ENCODE measurements at regions not wholly inside any gene's neighbourhood (a gene's known extent, or its start where the extent isn't known, plus 50 kb on each side); places are given as distances from the start of the nearest gene placed in this dataset.
"Not testable (repeated sequence)": the region's sequence is repeated elsewhere in the genome, so short reads cannot be mapped to it uniquely, and the experiment has no call there.

DNA sequence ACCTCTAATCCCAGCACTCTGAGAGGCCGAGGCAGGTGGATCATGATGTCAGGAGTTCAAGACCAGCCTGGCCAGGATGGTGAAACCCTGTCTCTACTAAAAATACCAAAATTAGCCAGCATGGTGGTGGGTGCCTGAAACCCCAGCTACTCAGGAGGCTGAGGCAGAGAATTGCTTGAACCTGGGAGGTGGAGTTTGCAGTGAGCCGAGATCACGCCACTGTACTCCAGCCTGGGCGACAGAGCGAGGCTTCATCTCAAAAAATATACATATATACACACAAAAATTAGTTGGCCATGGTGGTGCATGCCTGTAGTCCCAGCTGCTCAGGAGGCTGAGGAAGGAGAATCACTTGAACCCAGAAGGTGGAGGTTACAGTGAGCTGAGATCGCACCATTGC, 273.6 kb downstream of the GOLGA6L6 start:
- DNase-seq (ENCODE audit: low read depth in 2 of 2): not testable (repeated sequence)

- not testable (repeated sequence) for DNase-seq (ENCODE audit: low read depth in 2 of 2)
Observed at GRCh38 chr15:20267051-20267730, 274.4 kb downstream of the GOLGA6L6 start.

DNA sequence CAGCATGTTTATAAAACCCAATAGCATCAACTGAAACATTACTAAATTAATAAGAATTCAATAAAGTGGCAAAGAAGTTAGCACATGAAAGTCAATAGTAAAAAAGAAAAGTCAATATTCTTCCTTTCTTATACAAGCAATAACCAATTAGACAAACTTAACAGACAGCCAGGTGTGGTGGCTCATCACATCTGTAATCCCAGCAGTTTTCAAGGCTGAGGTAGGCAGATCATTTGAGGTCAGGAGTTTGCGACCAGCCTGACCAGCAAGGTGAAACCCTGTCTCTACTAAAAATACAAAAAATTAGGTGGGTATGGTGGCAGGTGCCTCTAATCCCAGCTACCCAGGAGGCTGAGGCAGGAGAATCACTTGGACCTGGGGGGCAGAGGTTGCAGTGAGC, 275.9 kb downstream of the GOLGA6L6 start:
- DNase-seq (ENCODE audit: low read depth in 2 of 2): not testable (repeated sequence)

- DNase-seq (ENCODE audit: low read depth in 2 of 2): not testable (repeated sequence)
Observed at GRCh38 chr15:20261321-20262280, 280.0 kb downstream of the GOLGA6L6 start.

DNA sequence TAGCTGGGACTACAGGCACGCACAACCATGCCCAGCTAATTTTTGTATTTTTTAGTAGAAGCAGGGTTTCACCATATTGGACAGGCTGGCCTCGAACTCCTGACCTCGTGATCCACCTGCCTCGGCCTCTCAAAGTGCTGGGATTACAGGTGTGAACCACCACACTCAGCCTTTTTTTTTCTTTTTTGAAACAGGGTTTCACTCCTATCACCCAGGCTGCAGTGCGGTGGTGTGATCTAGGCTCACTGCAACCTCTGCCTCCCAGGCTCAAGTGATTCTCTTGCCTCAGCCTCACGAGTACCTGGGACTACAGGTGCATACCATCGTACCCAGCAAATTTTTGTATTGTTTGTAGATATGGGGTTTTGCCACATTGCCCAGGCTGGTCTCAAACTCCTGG, 280.9 kb downstream of the GOLGA6L6 start:
- not testable (repeated sequence) for DNase-seq (ENCODE audit: low read depth in 2 of 2)

DNA sequence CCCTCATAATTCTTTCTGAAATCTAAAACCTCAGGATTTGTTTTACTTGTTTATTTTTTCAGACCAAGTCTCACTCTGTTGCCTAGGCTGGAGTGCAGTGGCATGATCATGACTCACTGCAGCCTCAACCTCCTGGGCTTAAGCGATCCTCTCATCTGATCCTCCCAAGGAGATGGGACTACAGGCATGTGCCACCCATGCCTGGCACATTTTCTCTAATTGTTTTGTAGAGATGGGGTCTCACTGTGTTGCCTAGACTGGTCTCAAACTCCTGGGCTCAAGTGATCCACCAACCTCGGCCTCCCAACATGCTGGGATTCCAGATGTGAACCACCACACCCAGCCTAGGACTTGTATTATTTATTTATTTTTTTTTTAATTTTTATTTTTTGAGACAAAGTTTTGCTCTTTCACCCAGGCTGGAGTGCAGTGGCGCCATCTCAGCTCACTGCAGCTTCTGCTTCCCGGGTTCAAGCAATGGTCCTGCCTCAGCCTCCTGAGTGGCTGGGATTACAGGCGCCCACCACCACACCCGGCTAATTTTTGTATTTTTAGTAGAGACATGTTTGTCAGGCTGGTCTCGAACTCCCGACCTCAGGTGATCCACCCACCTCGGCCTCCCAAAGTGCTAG, 281.9 kb downstream of the GOLGA6L6 start:
- DNase-seq (ENCODE audit: low read depth in 2 of 2): not testable (repeated sequence)

GRCh38 chr15:20256394-20256793, 285.2 kb downstream of the GOLGA6L6 start:
- not testable (repeated sequence) for DNase-seq (ENCODE audit: low read depth in 2 of 2)

DNA sequence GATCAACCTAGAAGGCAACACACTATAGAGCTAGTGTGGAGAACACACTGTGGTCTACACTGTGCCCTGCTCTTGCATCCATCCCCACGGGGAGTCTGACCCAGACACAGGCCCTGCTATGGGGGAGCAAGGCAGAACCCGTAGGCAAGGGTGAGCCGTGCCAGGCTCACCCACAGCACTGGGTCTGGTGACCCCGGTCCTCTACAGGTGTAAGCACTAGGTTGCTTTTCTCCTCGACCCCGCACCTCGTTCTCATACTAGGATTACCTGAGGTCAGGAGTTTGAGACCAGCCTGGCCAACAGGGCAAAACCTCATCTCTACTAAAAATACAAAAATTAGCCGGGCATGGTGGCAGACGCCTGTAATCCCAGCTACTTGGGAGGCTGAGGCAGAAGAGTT, 286.0 kb downstream of the GOLGA6L6 start:
- DNase-seq (ENCODE audit: low read depth in 2 of 2): not testable (repeated sequence)

DNA sequence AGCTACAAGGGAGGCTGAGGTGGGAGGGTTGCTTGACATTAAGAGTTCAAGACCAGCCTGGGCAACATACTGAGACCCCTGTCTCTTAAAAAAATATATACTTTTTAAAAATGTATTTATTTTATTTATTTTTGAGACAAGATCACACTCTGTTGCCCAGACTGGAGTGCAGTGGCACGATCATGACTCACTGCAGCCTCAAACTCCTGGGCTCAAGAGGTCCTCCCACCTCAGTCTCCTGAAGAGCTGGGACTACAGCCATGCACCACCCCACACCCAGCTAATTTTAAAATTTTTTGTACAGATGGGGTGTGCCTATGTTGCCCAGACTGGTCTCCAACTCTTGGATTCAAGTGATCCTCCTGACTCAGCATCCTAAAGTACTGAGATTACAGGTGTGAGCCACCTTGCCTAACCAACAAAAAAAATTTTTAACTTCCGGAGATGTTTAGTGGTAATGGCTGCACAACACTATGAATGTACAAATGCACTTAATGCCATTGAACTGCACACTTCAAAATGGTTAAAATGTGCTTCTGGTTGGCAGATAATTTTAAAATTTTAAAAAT, 288.5 kb downstream of the GOLGA6L6 start:
- DNase-seq (ENCODE audit: low read depth in 2 of 2): not testable (repeated sequence)

DNA sequence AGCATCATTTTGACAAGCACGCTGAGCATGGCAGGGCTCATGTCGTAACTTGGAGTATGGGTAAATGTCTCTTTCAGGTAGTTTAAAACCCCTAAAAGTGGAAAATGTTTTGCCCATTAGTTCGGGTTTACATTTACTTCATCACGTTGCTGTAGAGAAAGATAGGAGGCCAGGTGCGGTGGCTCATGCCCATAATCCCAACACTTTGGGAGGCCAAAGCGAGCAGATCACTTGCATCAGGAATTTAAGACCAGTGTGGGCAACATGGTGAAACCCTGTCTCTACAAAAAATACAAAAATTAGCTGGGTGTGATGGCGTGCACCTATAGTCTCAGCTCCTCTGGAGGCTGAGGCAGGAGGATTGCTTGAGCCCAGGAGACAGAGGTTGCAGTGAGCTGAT, 289.6 kb downstream of the GOLGA6L6 start:
- DNase-seq (ENCODE audit: low read depth in 2 of 2): not testable (repeated sequence)

DNA sequence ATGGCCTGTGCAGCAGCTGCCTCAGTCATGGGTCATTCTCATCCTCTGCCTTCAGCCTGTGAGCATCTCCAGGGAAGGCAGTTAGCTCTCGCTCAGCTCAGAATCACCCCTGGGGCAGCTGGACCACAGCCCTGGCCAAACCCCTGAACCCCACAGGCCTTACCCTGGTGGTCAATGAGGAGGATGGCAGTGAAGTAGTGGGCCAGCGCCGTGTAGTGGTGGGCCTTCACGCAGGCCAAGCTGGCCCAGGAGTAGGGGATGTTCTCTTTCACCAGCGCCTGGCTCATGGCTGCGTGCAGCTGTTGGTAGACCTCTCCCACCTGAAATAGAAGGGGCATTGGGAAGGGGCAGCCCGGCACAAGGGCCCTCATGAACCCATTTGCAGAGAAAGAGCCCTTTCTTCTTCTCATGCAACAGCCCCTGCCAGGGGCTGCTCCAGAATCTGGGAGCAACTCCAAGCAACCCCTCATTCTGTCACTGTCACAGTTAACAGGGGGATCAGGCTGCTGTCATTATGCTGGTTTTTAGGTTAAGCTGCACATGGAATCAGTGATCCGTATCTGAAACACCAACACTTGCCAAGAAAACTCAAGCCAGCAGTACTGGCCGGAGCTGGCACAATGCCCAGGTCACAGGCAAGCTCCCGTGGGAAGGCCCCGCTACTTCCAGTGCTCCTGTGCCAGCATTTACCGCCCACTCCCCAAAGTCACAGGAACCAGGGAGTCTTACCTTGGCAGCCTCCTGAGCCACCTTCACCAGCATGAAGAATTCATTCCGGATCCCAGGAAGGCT, 290.2 kb downstream of the GOLGA6L6 start:
- not testable (repeated sequence) for DNase-seq (ENCODE audit: low read depth in 2 of 2)

GRCh38 chr15:20250206-20250605, 291.4 kb downstream of the GOLGA6L6 start:
- not testable (repeated sequence) for DNase-seq (ENCODE audit: low read depth in 2 of 2)

DNA sequence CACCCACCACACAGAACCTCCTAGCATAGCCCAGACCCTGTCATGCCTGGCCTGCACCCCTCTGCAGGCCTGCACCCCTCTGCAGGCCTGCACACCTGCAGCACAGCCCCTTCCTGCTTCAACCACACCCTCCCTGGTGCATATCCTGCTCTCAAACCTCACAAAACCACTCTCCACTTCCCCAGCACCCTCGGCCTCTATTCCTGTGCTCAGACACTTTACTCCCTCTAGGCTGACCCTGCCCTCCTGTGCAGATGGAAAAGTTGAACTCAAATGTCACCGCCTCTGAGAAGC, 292.0 kb downstream of the GOLGA6L6 start:
- not testable (repeated sequence) for DNase-seq (ENCODE audit: low read depth in 2 of 2)

DNA sequence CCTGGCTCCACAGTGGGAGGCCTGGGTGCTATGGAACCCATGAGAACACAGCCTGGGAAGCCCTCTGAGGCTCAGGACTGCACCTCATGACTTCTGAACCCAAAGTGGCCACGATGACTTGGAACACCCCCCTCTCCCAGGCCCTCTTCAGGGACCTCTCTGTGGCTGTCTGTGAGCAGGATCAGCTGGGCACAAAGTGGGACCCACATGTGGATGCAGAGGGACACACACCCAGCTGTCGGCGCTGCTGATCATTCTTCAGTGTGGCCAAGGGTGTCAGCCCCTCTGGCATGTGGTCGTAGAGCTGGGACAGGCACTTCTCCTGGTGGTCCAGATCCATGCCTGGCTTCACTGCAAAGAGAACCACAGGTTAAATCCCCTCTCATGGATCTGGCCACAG, 293.2 kb downstream of the GOLGA6L6 start:
- not testable (repeated sequence) for DNase-seq (ENCODE audit: low read depth in 2 of 2)

GRCh38 chr15:20247137-20247536, 294.5 kb downstream of the GOLGA6L6 start:
- DNase-seq (ENCODE audit: low read depth in 2 of 2): not testable (repeated sequence)

- not testable (repeated sequence) for DNase-seq (ENCODE audit: low read depth in 2 of 2)
Observed at GRCh38 chr15:20246624-20247023, 295.0 kb downstream of the GOLGA6L6 start.

GRCh38 chr15:20245856-20246255, 295.7 kb downstream of the GOLGA6L6 start:
- not testable (repeated sequence) for DNase-seq (ENCODE audit: low read depth in 2 of 2)

- DNase-seq (ENCODE audit: low read depth in 2 of 2): not testable (repeated sequence)
Observed at GRCh38 chr15:20244792-20245191, 296.8 kb downstream of the GOLGA6L6 start.

- not testable (repeated sequence) for DNase-seq (ENCODE audit: low read depth in 2 of 2)
Observed at GRCh38 chr15:20243486-20244240, 297.9 kb downstream of the GOLGA6L6 start.

DNA sequence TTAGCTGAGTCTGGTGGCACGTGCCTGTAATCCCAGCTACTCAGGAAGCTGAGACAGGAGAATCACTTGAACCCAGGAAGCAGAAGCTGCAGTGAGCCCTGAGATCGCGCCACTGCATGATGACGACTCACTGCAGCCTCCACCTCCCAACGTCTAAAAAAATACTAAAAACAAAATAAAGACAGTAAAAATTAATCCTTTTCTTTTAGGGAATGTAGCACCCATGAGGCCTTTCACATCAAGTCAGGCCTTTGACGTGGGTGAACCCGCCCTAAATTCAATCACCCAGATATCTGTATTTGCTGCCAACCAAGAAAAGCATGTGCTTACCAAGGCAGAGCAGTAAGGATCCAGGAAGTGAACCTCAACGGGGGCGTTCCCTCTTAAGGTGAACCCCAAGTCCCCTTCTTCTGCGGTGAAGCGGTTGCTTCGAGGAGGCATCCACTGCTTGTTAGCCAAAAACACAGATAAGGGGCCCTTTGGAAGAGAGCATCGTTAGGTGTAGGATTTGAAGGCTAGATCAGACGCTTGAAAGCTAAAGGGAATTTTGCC, 301.2 kb downstream of the GOLGA6L6 start:
- not testable (repeated sequence) for DNase-seq (ENCODE audit: low read depth in 2 of 2)

All from stimulated activated CD8-positive, alpha-beta memory T cell treated with anti-CD3 and anti-CD28 coated beads, Interleukin-7, amount 100 ng/mL, for 4 hours (primary cell).